ENCODE measurements at regions not wholly inside any gene's neighbourhood (a gene's known extent, or its start where the extent isn't known, plus 50 kb on each side); places are given as distances from the start of the nearest gene placed in this dataset.

- no peak for DNase-seq (ENCODE audit: low read depth)
- in situ Hi-C loops (cut with HindIII; ENCODE audit: low sequenced_read_pairs): no loop called here
- no peak overlapping the region for H3K4me3 ChIP-seq (ENCODE audit: low read depth, low read length)
- no peak for TF ChIP-seq CTCF (IDR thresholded peaks at IDR 0.05; ENCODE audit: low read depth, low read length, missing control alignments)
These were observed 98.4 kb upstream of the STARD13 start for GRCh38 chr13:33383724-33384577.

- no peak for DNase-seq (ENCODE audit: low read depth)
- no peak for TF ChIP-seq CTCF (IDR thresholded peaks at IDR 0.05; ENCODE audit: low read depth, low read length, missing control alignments)
- in situ Hi-C loops (cut with HindIII; ENCODE audit: low sequenced_read_pairs): no loop called here
- no peak overlapping the region for H3K4me3 ChIP-seq (ENCODE audit: low read depth, low read length)
These were observed 102.9 kb upstream of the STARD13 start for GRCh38 chr13:33388286-33388998.

GRCh38 chr13:33392794-33393405 is 107.3 kb upstream of the STARD13 start:
- no peak for TF ChIP-seq CTCF (IDR thresholded peaks at IDR 0.05; ENCODE audit: low read depth, low read length, missing control alignments)
- DNase-seq (ENCODE audit: low read depth): no peak
- H3K4me3 ChIP-seq (ENCODE audit: low read depth, low read length): no peak overlapping the region
- in situ Hi-C loops (cut with HindIII; ENCODE audit: low sequenced_read_pairs): no loop called here

- in situ Hi-C loops (cut with HindIII; ENCODE audit: low sequenced_read_pairs): no loop called here
- TF ChIP-seq CTCF (IDR thresholded peaks at IDR 0.05; ENCODE audit: low read depth, low read length, missing control alignments): no peak
- DNase-seq (ENCODE audit: low read depth): no peak
- no peak overlapping the region for H3K4me3 ChIP-seq (ENCODE audit: low read depth, low read length)
These were observed 108.9 kb upstream of the STARD13 start for GRCh38 chr13:33394294-33394932.

- TF ChIP-seq CTCF (IDR thresholded peaks at IDR 0.05; ENCODE audit: low read depth, low read length, missing control alignments): no peak
- no peak overlapping the region for H3K4me3 ChIP-seq (ENCODE audit: low read depth, low read length)
- in situ Hi-C loops (cut with HindIII; ENCODE audit: low sequenced_read_pairs): no loop called here
- DNase-seq (ENCODE audit: low read depth): no peak
These were observed 115.7 kb upstream of the STARD13 start for GRCh38 chr13:33401238-33401637.

GRCh38 chr13:33402975-33403374 is 117.4 kb upstream of the STARD13 start:
- no peak overlapping the region for H3K4me3 ChIP-seq (ENCODE audit: low read depth, low read length)
- no peak for DNase-seq (ENCODE audit: low read depth)
- in situ Hi-C loops (cut with HindIII; ENCODE audit: low sequenced_read_pairs): no loop called here
- no peak for TF ChIP-seq CTCF (IDR thresholded peaks at IDR 0.05; ENCODE audit: low read depth, low read length, missing control alignments)

Data from astrocyte of the cerebellum (primary cell).